IPS DF 6.9 (cell line): ENCODE measurements at regions not wholly inside any gene's neighbourhood (a gene's known extent, or its start where the extent isn't known, plus 50 kb on each side); places are given as distances from the start of the nearest gene placed in this dataset.

ENCODE experiments used
- DNase-seq: peaks from one replicate; pipeline ENCODE4 v3.0.0-alpha.2; 2013; ENCODE audit warnings: low read depth, low spot score
- H3K27ac ChIP-seq: one replicate; pipeline ENCODE4 v1.5.1; 2013; ENCODE audit warnings: low read length, control low read depth
- H3K27me3 ChIP-seq: 2 replicates; pipeline ENCODE4 v1.6.1; 2013; ENCODE audit warnings: mild to moderate bottlenecking, low read length; ENCODE audit not compliant: control insufficient read depth, insufficient read depth
- H3K36me3 ChIP-seq: 2 replicates; pipeline ENCODE4 v1.6.1; 2013; ENCODE audit warnings: low read length; ENCODE audit not compliant: control insufficient read depth, insufficient read depth
- H3K4me1 ChIP-seq: 2 replicates; pipeline ENCODE4 v1.6.1; 2013; ENCODE audit warnings: low read length; ENCODE audit not compliant: control insufficient read depth, insufficient read depth
- H3K4me3 ChIP-seq: 2 replicates; pipeline ENCODE4 v1.5.1; 2013; ENCODE audit warnings: mild to moderate bottlenecking, low read length
- H3K9me3 ChIP-seq: 2 replicates; pipeline ENCODE4 v1.6.1; 2013; ENCODE audit warnings: low read length, inconsistent platforms; ENCODE audit not compliant: control insufficient read depth, insufficient read depth
- WGBS: extraction: QIAGEN DNeasy Blood & Tissue Kit; methylation state at CpG from one replicate; pipeline ENCODE4 v1.1.7; 2013; ENCODE audit warnings: mixed read lengths, missing lambda C conversion rate; ENCODE audit not compliant: insufficient read length, insufficient coverage; 5-methylcytosine and 5-hydroxymethylcytosine counted together

DNA sequence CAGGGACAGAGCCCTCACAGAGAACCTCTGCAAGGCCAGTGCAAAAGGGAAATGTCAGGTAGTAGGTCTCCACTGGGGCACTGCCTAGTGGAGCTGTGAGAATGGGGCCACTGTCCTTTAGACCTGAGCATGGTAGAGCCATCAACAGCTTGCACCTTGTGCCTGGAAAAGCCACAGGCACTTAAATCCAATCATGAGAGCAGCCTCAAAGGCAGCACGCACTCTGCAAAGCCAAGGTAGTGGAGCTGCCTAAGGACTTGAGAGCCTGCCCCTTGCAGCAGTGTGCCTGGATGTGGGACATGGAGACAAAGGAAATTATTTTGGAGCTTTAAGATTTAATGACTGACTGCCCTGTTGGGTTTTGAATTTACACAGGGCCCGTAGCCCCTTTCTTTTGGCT, 918.5 kb upstream of the POT1 start:
- H3K27ac ChIP-seq: no peak overlapping the region

DNA sequence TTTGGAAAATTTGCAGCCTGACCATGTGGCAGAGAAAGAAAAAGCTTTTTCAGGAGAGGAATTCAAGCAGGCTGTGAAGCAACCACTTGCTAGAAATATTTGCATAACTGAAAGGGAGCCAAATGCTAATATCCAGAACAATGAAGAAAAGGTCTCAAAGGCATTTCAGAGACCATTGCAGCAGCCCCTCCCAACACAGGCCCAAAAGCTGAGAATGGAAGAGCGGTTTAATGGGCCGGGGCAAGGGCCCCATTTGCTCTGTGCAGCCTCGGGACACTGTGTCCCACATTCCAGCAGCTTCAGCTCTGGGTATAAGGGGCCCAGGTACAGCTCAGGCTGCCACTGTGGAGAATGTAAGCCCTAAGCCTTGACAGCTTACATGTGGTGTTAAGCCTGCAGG, 918.1 kb upstream of the POT1 start:
- no peak for DNase-seq
- Histone ChIP-seq H3K27ac (no peak overlapping the region), H3K36me3 (no peaks in the 10 kb centered on the region; the same call in 1 of the 2 replicates), H3K4me3 (no peak overlapping the region), H3K27me3 (no peaks in the 10 kb centered on the region), H3K4me1 (peaks cover 2% of the 10 kb centered on the region; the same call in 1 of the 2 replicates), H3K9me3 (no peaks in the 10 kb centered on the region; the same call in 1 of the 2 replicates)
- no CpG with 5 or more reads among the region's 3 CpGs for WGBS

More for the DNA sequence above, 918.5 kb upstream of the POT1 start:
- Histone ChIP-seq H3K27me3 (no peaks in the 10 kb centered on the region), H3K36me3 (no peaks in the 10 kb centered on the region; the same call in 1 of the 2 replicates), H3K4me3 (no peak overlapping the region), H3K4me1 (peaks cover 2% of the 10 kb centered on the region; the same call in 1 of the 2 replicates), H3K9me3 (no peaks in the 10 kb centered on the region; the same call in 1 of the 2 replicates)
- no CpG with 5 or more reads among the region's 2 CpGs for WGBS
- no peak for DNase-seq

DNA sequence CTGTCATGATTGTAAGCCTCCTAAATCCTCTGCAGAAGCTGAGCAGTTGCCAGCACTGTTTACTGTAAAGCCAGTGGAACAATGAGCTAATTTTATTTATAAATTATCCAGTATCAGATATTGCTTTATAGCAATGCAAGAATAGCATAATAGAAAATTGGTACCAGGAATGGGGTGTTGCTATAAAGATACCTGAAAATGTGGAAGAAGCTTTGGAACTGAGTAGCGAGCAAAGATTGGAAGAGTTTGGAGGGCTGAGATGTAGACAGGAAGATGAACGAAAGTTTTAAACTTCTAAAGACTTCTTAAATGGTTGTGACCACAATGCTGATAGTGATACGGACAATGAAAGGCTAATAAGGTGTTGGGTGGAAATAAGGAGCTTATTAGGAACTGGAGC, 917.4 kb upstream of the POT1 start:
- WGBS: no CpG with 5 or more reads among the region's 3 CpGs
- Histone ChIP-seq H3K9me3 (no peaks in the 10 kb centered on the region; the same call in 1 of the 2 replicates), H3K27me3 (no peaks in the 10 kb centered on the region)

DNA sequence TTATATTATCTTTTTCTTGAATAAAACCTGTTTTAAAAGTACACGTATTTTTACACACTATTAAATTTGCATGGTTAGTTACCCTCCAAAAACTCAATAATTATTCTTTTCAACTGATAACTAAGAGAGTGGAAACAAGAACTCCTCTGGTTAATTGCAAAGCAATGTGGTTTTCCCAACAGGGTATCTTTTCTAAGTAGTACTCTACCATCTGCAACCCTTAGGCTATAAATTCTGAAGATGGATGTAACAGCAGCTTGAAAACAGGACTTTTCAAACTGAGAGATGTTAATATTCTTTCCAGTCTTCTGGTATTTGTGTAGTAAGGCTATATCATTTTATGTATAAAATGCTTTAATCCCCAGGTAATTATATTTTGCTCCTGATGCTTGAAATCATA, 916.1 kb upstream of the POT1 start:
- DNase-seq: no peak
- H3K4me3 ChIP-seq: no peak overlapping the region
- H3K4me1 ChIP-seq: peaks cover 2% of the 10 kb centered on the region; the same call in 1 of the 2 replicates
- no peaks in the 10 kb centered on the region; the same call in 1 of the 2 replicates for H3K9me3 ChIP-seq
- no peaks in the 10 kb centered on the region for H3K27me3 ChIP-seq
- H3K27ac ChIP-seq: no peak overlapping the region
- WGBS: 100% methylated on average over 1 of the region's 1 CpG
- no peaks in the 10 kb centered on the region; the same call in 1 of the 2 replicates for H3K36me3 ChIP-seq

More for the DNA sequence above, 917.4 kb upstream of the POT1 start:
- peaks cover 2% of the 10 kb centered on the region; the same call in 1 of the 2 replicates for H3K4me1 ChIP-seq
- DNase-seq: no peak
- H3K36me3 ChIP-seq: no peaks in the 10 kb centered on the region; the same call in 1 of the 2 replicates
- no peak overlapping the region for H3K27ac ChIP-seq
- no peak overlapping the region for H3K4me3 ChIP-seq

DNA sequence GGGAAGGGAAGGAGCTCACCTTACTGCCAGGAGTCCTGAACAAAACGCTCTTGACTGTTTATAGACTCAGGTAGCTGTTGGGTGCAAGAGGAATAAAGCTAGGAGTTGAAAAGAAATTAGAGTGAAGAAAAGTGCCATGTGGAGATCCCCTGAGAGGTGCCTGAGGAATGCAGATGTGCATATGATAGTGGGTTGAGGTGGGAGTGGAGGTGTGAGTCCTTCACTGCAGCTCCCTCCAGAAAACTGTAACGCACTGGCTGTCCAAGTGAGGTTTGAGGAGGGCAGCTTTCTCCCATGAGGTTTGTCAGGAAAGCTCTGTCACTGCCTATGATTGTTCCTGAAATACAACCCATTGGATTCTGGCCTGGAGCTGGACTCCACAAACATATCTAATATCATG, 904.8 kb upstream of the POT1 start:
- no peak for DNase-seq
- no CpG with 5 or more reads among the region's 2 CpGs for WGBS

DNA sequence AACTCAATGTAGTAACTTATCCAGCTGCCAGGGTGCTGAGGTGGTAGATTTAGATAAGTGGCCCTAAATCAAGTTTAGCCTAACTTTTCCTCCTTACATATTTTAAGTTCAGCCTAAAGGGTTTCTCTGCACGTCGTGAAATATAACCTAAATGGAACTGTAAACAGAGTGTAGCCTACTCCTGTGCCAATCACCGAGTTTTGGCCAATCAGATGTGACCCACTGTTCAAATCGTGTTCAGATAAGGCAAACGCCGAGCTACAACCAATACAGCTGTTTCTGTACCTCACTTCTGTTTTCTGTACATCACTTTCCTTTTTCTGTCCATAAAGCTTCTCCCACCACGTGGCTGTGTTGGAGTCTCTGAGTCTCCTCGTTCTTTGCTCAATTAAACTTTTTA, 904.2 kb upstream of the POT1 start:
- Histone ChIP-seq H3K4me3 (no peak overlapping the region), H3K9me3 (no peaks in the 10 kb centered on the region), H3K4me1 (no peaks in the 10 kb centered on the region), H3K27ac (no peak overlapping the region), H3K27me3 (no peaks in the 10 kb centered on the region), H3K36me3 (no peaks in the 10 kb centered on the region)
- no peak for DNase-seq
- WGBS: no CpG with 5 or more reads among the region's 8 CpGs

More for the DNA sequence above, 904.8 kb upstream of the POT1 start:
- H3K4me1 ChIP-seq: no peaks in the 10 kb centered on the region
- H3K27me3 ChIP-seq: no peaks in the 10 kb centered on the region
- H3K36me3 ChIP-seq: no peaks in the 10 kb centered on the region
- no peaks in the 10 kb centered on the region for H3K9me3 ChIP-seq
- H3K27ac ChIP-seq: no peak overlapping the region
- H3K4me3 ChIP-seq: no peak overlapping the region

DNA sequence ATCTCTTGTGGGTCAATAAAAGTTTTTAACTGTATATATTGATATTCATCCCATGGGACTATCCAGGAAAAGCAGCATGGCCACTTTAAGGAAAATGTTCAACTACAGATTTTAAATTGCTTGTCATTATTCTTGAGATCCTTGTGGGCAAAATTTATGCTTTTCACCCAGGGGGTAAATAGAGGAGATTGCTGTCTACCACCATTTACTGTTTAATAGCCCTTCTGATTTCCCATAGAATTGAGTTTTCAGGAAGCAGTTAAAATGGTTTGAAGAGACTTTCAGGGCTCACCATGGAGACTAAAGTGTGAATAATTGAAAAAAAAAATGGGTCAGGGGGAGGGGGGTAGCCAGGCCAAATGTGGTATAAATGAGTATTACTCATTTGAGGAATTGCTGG, 901.1 kb upstream of the POT1 start:
- Histone ChIP-seq H3K27me3 (no peaks in the 10 kb centered on the region), H3K4me1 (no peaks in the 10 kb centered on the region), H3K36me3 (no peaks in the 10 kb centered on the region), H3K9me3 (no peaks in the 10 kb centered on the region), H3K27ac (no peak overlapping the region), H3K4me3 (no peak overlapping the region)
- DNase-seq: no peak

DNA sequence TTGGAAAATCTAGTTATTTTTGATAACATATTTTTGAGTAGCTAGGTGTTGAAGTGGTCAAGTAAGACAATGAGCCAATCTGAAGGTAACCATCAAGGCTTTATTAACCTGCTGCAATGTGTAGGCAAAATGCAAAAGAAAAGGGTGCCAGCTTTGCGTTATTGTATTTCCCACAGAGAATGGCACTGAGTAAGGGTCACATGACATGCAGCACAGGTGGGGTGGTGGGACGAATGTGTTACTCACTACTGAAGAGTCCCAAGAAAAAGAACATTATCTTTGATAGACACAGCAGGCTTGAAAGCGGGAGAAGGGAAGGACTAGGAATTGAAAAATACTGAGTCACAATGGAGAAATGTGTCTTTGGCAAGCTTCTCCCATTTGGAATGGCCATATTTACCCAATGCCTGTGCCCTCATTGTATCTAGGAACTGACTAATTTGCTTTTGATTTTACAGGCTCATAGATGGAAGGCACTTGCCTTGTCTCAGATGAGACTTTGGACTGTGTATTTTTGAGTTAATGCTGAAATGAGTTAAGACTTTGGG, 898.6 kb upstream of the POT1 start:
- no peaks in the 10 kb centered on the region for H3K9me3 ChIP-seq
- H3K36me3 ChIP-seq: no peaks in the 10 kb centered on the region
- no peak for DNase-seq
- no peaks in the 10 kb centered on the region for H3K4me1 ChIP-seq
- no peak overlapping the region for H3K4me3 ChIP-seq
- WGBS: no CpG with 5 or more reads among the region's 3 CpGs
- H3K27ac ChIP-seq: no peak overlapping the region
- no peaks in the 10 kb centered on the region for H3K27me3 ChIP-seq

DNA sequence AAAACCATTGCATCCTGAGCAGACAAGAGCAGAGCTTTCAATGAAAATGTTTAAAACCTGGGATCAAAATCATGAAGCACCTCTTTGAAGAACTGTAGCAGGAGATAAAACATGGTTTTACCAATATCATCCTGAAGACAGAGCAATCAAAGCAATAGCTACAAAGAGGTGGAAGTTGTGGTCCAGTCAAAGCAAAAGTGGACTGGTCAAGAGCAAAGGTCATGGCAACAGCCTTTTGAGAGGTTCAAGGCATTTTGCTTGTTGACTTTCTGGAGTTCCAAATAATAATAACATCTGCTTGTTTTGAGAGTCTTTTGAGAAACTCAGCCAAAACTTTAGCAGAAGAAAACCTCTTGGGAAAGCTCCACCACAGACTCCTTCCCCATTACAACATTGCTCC, 893.9 kb upstream of the POT1 start:
- Histone ChIP-seq H3K4me3 (no peak overlapping the region), H3K36me3 (no peaks in the 10 kb centered on the region), H3K4me1 (no peaks in the 10 kb centered on the region), H3K27me3 (no peaks in the 10 kb centered on the region), H3K27ac (no peak overlapping the region), H3K9me3 (no peaks in the 10 kb centered on the region)
- no peak for DNase-seq

DNA sequence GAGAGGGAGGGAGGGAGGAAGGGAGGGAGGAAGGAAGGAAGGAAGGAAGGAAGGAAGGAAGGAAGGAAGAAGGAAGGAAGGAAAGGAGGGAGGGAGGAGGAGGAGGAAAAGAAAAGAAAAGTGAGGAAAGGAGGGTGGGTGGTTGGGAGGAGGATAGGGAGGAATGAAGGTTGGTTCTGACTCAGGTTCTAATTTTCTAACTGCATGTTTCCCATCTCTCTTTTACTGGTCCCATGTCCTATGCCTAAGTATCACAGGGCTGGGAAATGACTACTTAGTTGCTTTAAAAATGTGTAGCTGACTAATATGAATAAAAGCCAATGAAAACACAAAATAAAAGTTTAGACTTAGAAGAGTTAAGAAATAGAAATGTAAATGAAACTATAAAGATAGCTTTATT, 890.9 kb upstream of the POT1 start:
- no peak for DNase-seq
- H3K9me3 ChIP-seq: no peaks in the 10 kb centered on the region
- no peak overlapping the region for H3K27ac ChIP-seq
- no peaks in the 10 kb centered on the region for H3K4me1 ChIP-seq
- no peak overlapping the region for H3K4me3 ChIP-seq
- no peaks in the 10 kb centered on the region for H3K36me3 ChIP-seq
- no peaks in the 10 kb centered on the region for H3K27me3 ChIP-seq

DNA sequence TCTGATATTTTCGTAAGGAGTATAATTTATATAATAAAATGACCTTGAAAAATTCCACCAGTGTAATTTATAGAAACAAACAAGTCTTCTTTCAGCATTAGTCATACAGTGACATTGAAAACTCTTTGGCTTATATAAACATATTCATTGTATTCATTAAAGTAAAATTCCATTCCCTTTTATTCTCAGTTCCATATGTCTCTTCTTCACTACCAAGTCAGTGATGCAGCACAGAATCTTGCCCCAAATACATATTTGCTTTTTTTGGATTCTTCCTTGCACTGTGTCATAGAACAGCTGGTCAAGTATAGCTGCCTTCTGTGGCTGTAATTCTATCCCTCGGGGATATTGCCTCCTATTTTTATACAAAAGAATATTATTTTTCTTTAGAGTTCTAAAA, 884.5 kb upstream of the POT1 start:
- H3K4me1 ChIP-seq: no peaks in the 10 kb centered on the region
- WGBS: no CpG with 5 or more reads among the region's 2 CpGs
- no peak for DNase-seq
- H3K27me3 ChIP-seq: no peaks in the 10 kb centered on the region
- H3K27ac ChIP-seq: no peak overlapping the region
- no peak overlapping the region for H3K4me3 ChIP-seq
- H3K36me3 ChIP-seq: no peaks in the 10 kb centered on the region
- no peaks in the 10 kb centered on the region for H3K9me3 ChIP-seq
